ENCODE measurements at regions not wholly inside any gene's neighbourhood (a gene's known extent, or its start where the extent isn't known, plus 50 kb on each side); places are given as distances from the start of the nearest gene placed in this dataset.

DNA sequence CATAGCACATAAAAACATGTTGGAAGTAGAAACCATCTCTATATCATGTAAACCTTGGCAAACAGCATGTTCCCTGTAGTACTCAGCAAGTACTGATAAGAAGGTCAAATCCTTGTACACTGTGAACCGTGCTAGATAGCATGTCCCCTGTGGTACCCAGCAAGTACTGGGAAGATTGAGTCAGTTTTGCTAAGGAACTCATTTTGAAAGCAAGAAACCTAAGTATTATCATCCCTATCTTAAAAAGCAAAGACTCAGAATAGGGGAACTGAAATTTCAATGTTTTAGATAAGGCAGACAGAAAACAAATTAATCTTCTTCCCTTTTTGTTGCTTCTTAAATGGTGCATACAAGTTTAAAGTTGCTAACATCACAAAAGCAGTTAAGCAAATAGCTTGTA lies 180.2 kb downstream of the RBM46 start (continued):
- TF ChIP-seq, protein P1, sequence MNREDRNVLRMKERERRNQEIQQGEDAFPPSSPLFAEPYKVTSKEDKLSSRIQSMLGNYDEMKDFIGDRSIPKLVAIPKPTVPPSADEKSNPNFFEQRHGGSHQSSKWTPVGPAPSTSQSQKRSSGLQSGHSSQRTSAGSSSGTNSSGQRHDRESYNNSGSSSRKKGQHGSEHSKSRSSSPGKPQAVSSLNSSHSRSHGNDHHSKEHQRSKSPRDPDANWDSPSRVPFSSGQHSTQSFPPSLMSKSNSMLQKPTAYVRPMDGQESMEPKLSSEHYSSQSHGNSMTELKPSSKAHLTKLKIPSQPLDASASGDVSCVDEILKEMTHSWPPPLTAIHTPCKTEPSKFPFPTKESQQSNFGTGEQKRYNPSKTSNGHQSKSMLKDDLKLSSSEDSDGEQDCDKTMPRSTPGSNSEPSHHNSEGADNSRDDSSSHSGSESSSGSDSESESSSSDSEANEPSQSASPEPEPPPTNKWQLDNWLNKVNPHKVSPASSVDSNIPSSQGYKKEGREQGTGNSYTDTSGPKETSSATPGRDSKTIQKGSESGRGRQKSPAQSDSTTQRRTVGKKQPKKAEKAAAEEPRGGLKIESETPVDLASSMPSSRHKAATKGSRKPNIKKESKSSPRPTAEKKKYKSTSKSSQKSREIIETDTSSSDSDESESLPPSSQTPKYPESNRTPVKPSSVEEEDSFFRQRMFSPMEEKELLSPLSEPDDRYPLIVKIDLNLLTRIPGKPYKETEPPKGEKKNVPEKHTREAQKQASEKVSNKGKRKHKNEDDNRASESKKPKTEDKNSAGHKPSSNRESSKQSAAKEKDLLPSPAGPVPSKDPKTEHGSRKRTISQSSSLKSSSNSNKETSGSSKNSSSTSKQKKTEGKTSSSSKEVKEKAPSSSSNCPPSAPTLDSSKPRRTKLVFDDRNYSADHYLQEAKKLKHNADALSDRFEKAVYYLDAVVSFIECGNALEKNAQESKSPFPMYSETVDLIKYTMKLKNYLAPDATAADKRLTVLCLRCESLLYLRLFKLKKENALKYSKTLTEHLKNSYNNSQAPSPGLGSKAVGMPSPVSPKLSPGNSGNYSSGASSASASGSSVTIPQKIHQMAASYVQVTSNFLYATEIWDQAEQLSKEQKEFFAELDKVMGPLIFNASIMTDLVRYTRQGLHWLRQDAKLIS (CRISPR knock-in tag; IDR thresholded peaks at IDR 0.05) = no peak
- TF ChIP-seq, protein P2, sequence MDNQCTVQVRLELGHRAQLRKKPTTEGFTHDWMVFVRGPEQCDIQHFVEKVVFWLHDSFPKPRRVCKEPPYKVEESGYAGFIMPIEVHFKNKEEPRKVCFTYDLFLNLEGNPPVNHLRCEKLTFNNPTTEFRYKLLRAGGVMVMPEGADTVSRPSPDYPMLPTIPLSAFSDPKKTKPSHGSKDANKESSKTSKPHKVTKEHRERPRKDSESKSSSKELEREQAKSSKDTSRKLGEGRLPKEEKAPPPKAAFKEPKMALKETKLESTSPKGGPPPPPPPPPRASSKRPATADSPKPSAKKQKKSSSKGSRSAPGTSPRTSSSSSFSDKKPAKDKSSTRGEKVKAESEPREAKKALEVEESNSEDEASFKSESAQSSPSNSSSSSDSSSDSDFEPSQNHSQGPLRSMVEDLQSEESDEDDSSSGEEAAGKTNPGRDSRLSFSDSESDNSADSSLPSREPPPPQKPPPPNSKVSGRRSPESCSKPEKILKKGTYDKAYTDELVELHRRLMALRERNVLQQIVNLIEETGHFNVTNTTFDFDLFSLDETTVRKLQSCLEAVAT (IDR thresholded peaks at IDR 0.05) = no peak
- no peak for TF ChIP-seq NFXL1 (CRISPR knock-in tag; IDR thresholded peaks at IDR 0.05)
- TF ChIP-seq, protein P3, sequence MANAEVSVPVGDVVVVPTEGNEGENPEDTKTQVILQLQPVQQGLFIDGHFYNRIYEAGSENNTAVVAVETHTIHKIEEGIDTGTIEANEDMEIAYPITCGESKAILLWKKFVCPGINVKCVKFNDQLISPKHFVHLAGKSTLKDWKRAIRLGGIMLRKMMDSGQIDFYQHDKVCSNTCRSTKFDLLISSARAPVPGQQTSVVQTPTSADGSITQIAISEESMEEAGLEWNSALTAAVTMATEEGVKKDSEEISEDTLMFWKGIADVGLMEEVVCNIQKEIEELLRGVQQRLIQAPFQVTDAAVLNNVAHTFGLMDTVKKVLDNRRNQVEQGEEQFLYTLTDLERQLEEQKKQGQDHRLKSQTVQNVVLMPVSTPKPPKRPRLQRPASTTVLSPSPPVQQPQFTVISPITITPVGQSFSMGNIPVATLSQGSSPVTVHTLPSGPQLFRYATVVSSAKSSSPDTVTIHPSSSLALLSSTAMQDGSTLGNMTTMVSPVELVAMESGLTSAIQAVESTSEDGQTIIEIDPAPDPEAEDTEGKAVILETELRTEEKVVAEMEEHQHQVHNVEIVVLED (CRISPR knock-in tag; IDR thresholded peaks at IDR 0.05) = no peak
- no peak for TF ChIP-seq U2AF2 (optimal IDR thresholded peaks at IDR 0.05; ENCODE audit: low read depth, low read length)

All from K562 (cell line).